CMK (cell line): ENCODE measurements at regions not wholly inside any gene's neighbourhood (a gene's known extent, or its start where the extent isn't known, plus 50 kb on each side); places are given as distances from the start of the nearest gene placed in this dataset.
"Not testable (repeated sequence)": the region's sequence is repeated elsewhere in the genome, so short reads cannot be mapped to it uniquely, and the experiment has no call there.

Source experiments
- DNase-seq: peaks from one replicate; pipeline ENCODE4 v3.0.0-alpha.2; 2010; ENCODE audit warnings: low read depth

DNA sequence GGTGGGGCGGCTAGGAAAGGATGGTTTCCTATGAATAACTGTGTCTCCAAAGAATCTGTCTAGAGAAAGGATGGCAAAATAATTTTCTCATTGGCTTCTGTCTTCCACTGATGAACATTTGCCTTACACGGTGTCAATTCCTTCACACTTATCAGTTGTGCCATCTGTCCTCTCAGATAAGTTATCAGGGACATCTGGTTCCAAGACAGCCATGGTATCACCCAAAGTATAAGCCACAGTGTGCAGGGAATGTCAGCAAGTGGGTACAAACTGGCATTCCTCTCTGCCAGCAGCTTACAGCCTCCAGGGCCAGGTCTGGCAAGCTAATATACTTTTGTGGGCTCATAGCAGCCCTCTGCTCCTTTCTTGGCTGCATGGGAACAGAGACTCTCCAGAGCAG lies 1092.0 kb downstream of the EFNA5 start:
- DNase-seq: no peak

DNA sequence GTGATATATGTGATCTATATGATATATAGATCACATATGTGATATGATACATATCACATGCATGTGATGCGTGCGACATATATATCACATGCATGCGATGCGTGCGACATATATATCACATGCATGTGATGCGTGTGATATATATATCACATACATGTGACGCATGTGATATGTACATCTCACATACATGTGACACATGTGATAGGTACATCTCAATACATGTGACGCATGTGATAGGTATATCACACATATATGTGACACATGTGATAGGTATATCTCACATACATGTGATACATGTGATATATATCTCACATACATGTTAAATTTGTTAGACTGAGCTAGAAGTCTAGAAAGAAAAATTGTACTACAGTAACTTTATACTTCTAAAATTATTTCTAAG lies 1095.9 kb downstream of the EFNA5 start:
- no peak for DNase-seq

DNA sequence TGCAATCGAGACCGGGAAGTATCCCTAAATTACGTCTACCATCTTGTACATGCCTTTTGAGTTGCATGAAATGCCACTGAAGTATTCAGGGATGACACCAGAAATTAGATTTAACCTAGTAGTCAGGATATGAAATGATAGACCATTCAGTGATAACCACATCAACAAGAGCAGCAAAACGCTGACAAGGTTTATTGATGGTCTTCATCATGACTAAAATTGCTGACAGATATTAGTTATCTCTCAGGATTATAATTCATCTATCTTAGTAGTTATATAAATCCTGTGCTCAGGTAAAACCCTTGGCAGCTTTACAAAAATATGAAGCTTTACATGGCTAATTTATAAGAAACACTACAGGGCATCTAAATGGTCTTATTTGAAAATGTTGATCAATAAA lies 1104.7 kb downstream of the EFNA5 start:
- DNase-seq: no peak

DNA sequence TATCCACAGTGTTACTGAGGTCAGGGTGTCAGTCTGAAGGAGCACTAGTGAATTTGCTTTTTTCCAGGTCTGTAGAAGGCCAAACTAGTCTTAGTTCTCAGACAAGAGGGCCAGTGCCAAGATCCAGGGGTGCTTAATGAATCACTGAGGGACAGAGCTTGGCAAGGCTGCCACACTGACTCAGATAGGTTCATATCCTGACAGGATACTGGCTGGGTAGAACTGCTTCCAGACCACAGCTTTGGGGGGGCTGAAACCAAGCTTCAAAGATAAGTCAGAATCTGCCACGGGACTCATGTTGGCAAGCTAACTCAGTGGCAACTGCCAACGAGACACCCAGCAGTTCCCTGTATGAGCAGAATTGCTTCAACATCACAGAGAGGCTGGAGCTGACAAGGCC lies 1125.4 kb downstream of the EFNA5 start:
- no peak for DNase-seq

DNA sequence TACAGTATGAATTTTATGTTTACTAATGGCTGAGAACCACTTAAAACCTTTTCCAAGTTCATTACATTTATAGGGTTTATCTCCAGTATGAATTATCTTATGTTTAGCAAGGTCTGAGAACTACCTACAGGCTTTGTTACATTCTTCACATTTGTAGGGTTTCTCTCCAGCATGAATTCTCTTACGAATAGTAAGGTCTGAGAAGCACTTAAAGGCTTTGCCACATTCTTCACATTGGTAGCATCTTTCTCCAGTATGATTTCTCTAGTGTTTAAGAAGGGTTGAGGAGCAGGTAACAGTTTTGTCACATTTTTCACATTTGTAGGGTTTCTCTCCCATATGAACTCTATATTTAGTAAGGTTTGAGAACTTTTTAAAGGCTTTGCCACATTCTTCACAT lies 1127.4 kb downstream of the EFNA5 start:
- no peak for DNase-seq

DNA sequence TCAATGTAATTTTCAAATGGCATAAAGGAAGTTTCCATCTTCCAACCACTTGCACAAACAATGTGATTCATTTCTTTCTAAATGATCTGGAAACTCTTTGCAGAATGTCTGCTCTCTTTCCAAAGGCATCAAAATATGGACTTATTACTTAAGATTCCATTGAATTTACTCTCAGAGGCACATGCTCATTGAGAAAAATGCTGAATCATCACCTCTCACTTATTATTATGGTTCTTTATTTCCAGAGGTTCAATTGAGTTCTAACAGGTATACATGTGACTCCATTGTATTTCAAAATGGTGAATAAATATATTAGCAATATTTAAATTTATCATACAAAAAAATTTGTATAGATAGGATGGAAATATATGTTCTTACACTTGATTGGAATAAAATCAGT lies 1140.6 kb downstream of the EFNA5 start:
- no peak for DNase-seq

DNA sequence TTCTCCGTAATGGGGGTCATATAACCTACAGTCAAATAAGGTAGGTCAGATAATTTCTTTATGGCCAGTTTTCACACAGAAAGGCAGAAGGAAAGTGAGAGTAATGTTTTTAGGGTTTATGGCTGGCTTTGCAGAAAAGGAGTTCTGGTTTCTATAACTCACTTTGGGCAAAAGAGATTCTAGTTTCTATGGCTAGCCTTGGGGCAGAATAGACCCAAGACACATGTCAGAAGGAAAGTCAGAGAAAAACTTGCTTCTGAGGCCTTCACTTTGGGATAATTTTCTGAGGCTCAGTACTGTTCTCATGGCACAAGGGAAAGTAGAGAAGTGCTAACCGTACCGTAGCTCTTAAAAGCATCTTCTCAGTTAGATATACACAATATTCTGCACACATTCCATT lies 1145.3 kb downstream of the EFNA5 start:
- no peak for DNase-seq

DNA sequence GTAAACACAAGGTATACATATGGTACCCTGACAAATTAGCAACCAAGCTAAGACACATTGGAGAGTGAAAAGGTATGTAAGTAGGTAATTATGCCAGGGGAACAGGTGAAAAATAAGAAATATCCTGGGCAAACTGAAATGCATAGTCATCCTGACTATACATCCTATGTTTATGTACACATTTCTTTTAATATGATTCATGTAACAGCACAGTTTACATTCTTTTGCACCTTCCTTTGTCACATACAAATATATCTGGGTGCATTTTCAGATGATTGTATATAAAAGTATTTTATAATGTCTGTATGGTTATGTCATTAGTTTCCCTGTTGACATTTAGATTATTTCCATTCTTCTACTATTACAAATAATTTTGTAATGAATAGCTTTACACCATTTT lies 1146.9 kb downstream of the EFNA5 start:
- DNase-seq: no peak

DNA sequence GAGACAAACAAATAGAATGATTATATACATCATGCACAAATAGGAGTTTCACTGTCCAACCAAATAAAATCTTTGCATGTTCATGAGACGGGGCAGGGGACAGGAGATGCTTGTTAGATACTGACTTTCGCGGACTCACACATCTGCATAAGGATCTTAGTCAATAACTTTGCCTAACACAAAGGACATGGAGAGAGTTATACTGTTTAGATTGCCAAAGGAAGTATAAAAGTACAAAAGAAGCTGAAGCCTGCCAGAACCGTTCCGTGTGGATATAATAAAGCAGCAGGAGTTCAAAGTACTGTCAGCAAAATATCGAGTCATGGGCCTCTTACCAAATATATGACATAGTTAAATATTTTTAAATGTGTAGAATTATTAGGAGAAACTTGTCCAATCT lies 1148.4 kb downstream of the EFNA5 start:
- no peak for DNase-seq

DNA sequence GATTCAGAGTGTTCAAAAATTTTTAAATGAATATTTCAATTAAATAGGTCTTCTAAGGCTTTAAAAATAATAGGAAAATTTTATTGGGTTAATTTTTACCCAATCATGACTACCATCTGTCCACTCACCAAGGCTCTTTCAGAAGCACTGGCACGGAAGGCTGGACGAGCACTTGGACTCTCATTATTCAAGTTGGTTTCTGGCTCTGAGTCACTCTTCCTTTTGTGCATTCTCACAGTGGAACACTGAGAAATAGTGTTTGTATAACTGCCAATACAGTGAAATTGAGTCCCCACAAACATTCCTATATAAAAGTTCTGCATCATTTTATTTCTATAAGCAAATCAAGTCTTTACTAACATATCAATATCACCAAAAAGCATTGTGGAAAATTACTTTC lies 1149.0 kb downstream of the EFNA5 start:
- no peak for DNase-seq

DNA sequence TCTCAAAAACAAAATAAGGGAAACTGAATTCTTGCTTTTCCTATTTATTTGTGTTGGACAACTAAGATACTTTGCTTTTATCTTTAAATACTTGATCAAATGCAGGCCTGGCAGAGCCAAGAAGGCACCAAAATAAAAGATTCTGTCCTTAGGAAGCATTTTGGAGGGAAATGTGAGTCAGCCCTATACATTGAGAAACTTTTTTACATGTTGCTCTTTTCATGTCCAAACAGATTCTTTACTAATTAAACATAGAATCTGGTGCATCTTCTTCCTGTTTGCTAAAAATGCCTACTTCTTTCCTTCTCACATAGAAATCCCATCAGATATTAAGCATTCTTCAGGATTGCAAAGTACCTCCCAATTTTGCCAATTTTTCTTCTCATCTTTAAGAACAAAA lies 1160.4 kb downstream of the EFNA5 start:
- DNase-seq: no peak

DNA sequence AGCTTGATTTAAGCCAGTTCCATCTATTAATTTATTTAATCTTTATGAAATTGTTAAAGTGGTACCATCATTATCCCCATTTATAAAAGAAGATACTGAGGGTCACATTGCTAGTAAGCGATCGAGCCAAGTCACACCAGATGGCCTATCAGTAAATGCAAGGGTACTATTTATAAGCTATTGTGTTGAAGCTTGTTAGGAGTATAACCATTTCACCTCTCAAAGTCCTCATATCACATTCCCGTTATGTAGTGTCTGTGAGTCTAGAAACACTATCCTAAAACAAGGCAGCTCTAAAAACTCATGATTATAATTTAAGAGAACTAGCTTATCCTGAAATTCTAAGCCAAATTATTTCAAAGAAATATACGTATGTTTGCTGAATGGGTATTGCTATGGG lies 1161.8 kb downstream of the EFNA5 start:
- no peak for DNase-seq

DNA sequence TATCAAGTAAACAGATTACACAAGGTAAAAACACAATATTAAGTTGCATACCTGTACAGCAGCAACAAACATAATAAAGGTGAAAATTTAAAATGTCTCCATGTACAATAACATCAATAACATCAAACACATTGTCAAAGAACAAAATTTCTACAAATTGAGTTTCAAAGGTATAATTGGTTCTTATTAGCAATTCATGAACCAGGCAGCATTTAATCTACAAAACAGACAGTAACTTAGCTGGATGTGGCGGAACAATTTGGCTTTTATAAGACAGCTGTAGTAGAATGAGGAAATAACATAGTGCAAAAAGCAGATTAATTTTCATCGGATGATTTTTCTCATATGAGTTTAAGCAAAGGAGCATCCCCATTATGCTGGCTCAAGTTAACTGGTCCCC lies 1176.8 kb downstream of the EFNA5 start:
- no peak for DNase-seq

DNA sequence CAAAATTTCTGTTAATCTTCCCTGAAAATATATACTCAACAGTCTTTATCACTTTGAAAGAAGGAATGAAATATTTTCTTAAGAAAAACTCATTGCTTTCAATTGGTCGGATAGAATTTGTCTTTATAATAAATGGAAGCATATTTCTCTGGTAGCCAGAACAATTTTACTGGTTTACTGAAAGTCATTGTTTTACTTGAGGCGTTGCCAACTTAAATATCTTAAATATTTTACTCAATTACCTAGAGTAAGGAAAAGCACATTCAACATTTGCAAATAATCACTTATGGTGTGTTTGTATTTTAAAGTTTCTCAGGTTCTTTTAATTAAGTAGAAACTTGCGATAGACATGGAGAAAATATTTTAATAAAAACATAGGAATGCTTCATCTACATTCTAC lies 1181.7 kb downstream of the EFNA5 start:
- no peak for DNase-seq

DNA sequence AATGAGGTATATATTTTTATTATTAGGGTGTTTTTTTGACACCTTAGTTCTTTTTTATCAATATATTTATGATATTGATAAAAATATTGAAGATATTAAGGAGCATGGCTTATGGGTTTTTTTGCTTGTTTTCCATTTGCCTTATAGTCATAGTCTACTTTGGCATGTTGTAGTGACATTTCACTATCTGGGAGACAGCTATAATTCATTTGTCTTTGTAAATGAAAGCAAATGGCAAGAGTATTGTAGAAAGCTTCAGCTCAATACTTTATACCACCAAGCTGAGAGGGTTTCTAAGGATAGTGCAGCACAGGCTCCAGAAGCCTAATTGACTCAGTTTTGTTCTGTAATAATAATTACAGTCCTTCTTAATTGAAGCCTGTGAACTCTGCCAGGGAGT lies 1182.3 kb downstream of the EFNA5 start:
- DNase-seq: no peak

DNA sequence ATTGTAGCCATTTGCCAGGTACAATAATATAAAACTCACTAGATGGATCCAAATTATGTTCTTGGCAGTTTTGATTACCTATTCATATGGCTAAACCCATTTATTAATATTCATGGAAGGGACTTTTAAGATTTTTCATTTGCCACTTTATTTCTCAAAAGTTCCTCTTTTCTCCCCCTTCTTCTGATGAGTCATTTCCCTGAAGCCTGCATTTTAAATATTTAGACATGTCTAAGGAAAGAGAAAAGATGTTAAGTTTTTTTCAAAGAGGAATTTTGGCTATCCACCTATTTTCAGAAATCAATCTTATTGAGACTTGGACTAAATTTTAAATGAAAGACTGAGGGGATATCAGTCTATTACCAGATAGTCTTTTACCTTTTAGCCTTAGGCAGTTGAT lies 1189.4 kb downstream of the EFNA5 start:
- no peak for DNase-seq

DNA sequence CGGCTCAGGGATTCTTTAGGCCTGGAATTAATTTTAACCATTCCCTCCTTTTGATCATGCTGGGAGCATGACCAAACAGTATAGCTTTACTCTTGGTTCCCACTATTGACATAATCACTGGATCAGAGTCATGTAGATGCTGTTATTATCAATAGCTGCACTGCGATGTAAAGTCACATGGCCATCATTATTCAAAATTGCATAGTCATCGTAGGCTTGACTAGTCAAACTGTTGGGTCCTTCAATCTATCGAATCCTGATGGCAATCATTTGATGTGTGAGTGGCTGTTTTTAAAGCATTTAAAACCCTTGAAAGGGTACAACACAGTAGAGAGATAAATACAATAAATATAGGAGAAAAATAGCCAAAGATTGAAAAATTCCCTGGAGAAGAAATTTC lies 1194.1 kb downstream of the EFNA5 start:
- DNase-seq: no peak

DNA sequence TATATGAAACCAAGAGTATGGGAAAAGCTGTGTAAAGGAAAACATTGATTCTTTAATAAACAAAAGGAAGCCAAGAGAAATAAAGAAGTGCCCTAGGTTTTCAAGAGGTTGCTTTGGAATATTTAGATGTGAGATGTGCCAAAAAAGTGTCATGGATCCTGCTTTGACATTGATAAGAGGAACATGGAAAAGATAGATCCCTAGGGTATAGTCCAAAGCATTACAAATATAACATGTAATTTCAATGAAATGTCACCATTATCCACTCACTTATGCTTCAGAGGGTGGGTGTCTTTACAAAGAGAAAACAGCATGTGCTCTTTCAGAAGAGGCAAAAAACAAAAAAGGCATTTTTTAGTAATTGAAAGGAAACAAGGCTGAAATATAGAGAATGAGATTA lies 1196.7 kb downstream of the EFNA5 start:
- DNase-seq: no peak

DNA sequence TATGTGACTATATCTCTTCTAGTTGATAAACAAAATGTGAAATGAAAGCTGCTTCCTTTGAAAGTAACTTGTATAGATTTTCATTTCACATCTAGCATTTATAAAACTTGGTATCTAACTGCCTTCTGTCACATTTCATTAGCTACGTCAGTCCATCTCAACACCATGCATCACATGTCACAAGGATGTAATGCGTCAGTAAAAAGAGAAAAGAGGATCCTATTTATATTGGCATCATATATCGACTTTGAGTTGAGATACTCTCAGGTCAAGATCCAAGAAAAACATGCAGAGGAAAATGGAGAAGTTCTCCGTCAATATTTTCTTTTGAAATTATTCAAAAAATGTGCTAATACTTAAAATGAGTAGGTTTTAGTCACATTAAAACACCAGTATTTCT lies 1211.2 kb downstream of the EFNA5 start:
- DNase-seq: no peak

DNA sequence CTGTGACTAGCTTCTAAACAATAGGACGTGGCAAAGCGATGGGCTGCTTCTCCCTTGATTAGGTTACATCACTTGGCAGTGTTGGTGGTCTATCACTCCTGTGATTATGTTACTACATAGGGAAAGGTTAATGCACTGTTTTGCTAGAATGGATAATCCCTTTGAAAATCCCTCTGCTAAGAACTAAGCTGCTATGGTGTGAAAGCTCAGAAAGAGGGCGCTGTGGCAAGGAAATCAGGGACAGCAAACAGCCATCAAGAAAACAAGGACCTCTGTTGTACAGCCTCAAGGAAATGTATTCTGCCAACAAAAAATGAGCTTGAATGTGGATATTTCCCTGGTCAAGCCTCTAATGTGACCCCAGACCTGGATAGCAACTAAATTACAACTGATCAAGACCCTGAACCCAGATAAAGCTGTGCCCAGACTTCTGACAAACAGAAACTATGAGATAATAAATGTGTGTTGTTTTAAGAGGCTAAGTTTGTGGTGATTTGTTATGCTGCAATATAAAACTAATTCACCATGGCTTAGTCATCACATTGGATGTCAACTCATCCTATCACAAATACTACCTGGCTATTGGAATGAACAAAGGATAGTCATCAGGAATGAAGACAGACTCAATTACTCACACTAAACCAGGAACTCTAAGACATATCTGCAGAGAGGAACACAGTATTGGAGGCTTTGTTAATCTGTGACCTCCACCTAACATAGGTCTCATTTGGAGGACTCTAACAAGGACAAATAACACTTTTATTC lies 1215.9 kb downstream of the EFNA5 start:
- no peak for DNase-seq

DNA sequence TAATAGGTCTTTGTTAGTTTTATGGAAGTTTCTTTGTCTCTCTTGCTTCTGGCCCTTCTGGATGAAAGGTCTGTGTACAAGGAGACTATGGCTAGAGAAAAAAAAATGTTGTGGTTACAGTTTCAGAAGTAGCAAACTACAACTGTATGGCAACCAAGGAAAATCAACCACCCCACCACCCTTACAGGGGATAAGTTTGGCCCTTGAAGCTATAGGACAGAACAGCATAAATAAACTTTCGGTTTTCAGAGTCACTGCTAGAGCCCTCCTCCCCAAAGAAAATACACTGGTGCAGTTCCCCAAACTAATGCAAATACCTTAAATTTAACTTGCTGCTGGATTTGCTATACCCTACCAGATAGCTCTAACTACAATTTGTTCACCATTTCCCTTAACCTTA lies 1216.7 kb downstream of the EFNA5 start:
- DNase-seq: no peak

DNA sequence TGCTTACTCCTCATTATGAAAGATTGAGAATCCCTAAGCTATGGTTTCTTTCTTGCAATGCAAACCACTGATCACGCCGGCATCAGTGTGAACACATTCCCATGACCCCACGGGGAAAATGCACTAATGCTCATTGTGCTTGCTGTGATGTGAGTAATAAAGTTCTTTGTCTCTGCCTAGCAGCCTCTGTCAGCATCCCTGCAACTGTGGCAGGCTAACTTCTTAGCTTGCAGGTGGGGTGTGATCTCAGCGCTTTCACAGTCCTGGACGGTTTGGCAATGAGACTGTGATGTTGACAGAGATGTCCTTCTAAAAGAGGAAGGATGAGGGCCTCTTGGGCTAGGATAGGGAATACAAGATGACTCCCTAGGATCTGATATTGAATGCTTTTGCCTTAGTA lies 1218.7 kb downstream of the EFNA5 start:
- no peak for DNase-seq

DNA sequence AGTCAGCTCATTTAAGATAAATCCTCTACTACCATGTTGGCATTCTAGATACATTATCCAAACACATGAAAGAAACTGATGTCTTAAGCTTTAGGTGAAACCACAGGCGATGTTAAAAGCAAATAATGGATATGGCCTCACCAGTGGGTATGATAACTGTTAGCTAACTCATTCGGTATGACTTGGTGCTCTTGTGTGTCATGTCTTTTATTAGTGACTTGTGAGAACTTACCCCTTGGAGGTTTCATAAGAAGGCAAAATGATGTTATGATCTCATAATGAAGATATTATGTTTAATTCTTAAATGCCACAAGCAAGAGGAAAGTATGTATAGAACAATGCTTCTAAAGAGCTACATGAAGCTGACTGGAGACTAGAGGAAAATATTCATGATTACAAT lies 1227.0 kb downstream of the EFNA5 start:
- DNase-seq: no peak

DNA sequence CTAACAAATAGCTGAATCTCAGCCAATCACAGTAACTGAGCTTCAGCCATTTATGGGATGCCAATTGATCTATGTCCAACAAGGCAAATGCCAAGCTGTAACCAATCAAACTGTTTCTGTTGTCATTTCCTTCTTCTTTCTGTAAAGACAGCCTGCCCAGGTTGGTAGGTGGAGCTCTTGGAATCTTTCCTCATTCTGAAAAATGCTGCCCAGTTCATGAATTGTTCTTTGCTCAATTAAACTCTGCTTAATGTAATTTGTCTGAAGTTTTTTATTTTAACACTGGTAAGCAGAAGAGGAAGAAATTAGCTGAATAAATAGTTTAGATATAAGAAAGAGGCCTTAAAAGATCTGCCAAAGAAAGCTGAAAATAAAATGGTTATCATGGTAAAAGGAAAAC lies 1235.6 kb downstream of the EFNA5 start:
- no peak for DNase-seq

DNA sequence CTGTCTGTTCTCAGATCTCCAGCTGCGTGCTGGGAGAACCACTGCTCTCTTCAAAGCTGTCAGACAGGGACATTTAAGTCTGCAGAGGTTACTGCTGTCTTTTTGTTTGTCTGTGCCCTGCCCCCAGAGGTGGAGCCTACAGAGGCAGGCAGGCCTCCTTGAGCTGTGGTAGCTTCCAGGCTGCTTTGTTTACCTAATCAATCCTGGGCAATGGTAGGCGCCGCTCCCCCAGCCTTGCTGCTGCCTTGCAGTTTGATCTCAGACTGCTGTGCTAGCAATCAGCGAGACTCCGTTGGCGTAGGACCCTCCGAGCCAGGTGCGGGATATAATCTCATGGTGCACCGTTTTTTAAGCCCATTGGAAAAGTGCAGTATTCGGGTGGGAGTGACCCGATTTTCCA lies 1240.0 kb downstream of the EFNA5 start:
- DNase-seq: not testable (repeated sequence)
